ENCODE measurements at regions not wholly inside any gene's neighbourhood (a gene's known extent, or its start where the extent isn't known, plus 50 kb on each side); places are given as distances from the start of the nearest gene placed in this dataset.

GRCh38 chr11:106222626-106223025 lies 145.2 kb downstream of the AASDHPPT start:
- TF ChIP-seq CTCF (conservative IDR thresholded peaks at IDR 0.05; ENCODE audit: low read depth, low read length) (no peak), EZH2 (IDR thresholded peaks at IDR 0.05; ENCODE audit: low read length, unreplicated experiment) (no peak)

Measured in PC-3 (cell line).